Fibroblast of lung (primary cell): ENCODE measurements at regions not wholly inside any gene's neighbourhood (a gene's known extent, or its start where the extent isn't known, plus 50 kb on each side); places are given as distances from the start of the nearest gene placed in this dataset.

Experiments used
- EZH2 ChIP-seq: IDR thresholded peaks from 2 replicates; pipeline ENCODE4 v1.5.1; 2012; ENCODE audit warnings: low read length, control low read depth, mild to moderate bottlenecking; ENCODE audit errors: missing control alignments
- TF ChIP-seq, protein P1 (sequence below), 2 donors: IDR thresholded peaks in 1 of 2; conservative IDR thresholded peaks in 1 of 2; 1 replicate in 1 of 2; 2 replicates in 1 of 2; pipeline ENCODE4 v1.5.1; 2011 to 2012; ENCODE audit warnings: low read length in 2 of 2, control low read depth in 1 of 2, inconsistent platforms in 1 of 2, low read depth in 1 of 2, mild to moderate bottlenecking in 1 of 2

DNA sequence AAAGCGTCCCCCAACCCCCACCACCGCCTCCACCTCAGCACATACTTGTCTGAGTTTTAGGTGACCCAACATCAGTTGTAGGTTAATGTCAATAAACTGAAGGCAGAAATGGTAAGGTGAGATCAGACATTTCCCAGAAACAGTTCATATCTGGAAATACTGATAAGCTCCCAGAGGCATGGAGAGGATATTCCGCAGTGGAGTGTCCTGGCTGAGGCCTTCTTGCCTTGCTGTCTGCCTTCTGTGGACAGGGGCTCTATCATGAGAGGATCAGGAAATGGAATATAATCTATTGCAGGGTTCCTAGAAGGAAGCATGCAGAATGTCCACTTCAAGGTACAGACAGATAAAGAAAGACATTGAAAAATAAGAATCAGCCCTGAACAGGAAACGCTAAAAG, 473.3 kb upstream of the MKI67 start:
- TF ChIP-seq EZH2: no peak
- TF ChIP-seq, protein P1, sequence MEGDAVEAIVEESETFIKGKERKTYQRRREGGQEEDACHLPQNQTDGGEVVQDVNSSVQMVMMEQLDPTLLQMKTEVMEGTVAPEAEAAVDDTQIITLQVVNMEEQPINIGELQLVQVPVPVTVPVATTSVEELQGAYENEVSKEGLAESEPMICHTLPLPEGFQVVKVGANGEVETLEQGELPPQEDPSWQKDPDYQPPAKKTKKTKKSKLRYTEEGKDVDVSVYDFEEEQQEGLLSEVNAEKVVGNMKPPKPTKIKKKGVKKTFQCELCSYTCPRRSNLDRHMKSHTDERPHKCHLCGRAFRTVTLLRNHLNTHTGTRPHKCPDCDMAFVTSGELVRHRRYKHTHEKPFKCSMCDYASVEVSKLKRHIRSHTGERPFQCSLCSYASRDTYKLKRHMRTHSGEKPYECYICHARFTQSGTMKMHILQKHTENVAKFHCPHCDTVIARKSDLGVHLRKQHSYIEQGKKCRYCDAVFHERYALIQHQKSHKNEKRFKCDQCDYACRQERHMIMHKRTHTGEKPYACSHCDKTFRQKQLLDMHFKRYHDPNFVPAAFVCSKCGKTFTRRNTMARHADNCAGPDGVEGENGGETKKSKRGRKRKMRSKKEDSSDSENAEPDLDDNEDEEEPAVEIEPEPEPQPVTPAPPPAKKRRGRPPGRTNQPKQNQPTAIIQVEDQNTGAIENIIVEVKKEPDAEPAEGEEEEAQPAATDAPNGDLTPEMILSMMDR (conservative IDR thresholded peaks at IDR 0.05 in 1 of 2, IDR thresholded peaks at IDR 0.05 in 1 of 2; ENCODE audit: low read depth in 1 of 2, low read length in 2 of 2): no peak
